NCI-H2227 (cell line): ENCODE measurements at regions not wholly inside any gene's neighbourhood (a gene's known extent, or its start where the extent isn't known, plus 50 kb on each side); places are given as distances from the start of the nearest gene placed in this dataset.
"Not testable (repeated sequence)": the region's sequence is repeated elsewhere in the genome, so short reads cannot be mapped to it uniquely, and the experiment has no call there.

Experiments used
- DNase-seq: peaks from one replicate; lab custom pipeline; 2025; ENCODE audit not compliant: unreplicated experiment; lab: John Stamatoyannopoulos, UW

DNA sequence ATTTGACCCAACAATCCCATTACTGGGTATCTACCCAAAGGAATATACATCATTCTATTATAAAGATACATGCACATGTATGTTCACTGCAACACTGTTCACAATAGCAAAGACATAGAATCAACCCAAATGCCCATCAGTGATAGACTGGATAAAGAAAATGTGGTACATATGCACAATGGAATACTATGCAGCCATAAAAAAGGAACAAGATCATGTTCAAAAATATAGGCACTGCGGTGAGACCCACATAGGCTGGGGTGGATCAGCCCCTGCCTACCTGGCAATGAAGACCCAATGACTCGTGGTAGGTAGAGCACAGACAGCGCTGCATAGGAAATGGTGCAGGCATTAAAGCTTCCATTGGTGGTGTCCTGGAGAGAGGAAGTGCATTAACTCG, 88.6 kb upstream of the NFIL3 start:
- DNase-seq, result not testable (repeated sequence)

DNA sequence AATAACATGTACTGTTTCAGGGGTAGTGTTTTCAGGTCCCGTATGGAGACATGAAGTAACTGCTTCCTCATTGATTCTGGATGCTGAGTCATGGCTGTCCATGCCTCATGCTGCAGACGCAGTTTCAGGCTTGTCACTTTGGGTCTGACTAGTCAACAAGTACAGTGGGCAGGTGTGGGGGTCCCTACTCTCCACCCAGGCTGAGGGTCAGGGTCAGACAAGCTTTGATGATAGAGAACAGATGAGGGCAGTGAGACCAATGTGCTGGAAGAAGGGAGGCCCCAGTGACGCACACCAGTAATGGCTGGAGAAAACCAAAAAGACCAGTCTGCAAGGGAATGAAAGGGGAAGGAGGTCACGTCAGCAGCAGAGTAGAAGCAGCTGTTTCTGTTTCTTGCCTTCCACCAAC, 80.0 kb upstream of the NFIL3 start:
- no peak for DNase-seq

DNA sequence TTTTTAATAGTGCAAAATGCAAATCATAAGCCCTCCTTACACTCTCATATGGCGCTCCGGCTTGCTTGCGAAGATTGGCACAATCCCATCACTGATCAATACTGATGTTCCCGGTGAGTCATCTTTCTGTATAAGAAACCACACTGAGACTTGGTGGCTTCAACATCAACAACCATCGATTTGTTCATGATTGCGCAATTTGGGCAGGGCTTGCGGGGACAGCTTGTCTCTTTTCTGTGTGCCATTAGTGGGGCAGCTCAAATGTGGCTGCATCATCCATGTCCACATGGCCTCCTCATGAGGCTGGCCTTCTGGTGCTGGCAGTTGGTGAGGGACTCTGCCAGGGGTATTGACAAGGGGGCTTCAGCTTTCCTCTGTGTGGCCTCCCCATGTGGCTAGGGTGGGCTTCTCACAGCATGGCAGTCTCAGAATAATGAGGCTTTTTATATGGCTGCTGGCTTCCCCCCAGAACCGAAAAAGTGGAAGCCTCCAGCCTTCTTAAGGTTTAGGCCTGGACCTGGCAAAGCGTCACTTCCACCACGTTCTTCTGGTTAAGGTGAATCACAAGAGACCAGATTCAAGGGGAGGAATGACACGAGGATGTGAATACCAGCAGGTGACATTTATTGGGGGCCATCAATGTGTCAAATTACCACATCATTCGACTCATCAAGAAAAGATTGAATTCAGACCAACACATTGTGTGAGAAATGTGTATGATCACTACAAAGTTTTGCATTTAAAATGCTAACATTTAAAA, 79.5 kb upstream of the NFIL3 start:
- no peak for DNase-seq

DNA sequence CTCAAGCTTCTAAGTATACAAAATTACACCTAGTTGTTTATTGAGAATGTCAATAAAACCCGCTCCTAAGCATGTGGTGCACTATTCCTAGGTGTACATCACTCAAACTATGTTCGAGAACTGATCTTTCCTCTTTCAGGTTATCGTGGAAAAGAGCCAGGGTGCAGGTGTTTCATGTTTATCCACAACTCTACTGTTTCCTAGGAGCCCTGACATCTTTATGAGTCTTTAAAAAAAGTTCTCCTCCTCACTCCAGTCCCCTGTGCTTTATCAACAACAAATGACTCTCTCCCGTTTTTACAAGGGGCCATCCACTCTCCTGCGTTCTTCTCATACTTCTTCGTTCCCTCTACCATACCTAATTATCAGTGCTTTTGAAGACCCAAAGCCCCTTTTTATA, 78.8 kb upstream of the NFIL3 start:
- no peak for DNase-seq

DNA sequence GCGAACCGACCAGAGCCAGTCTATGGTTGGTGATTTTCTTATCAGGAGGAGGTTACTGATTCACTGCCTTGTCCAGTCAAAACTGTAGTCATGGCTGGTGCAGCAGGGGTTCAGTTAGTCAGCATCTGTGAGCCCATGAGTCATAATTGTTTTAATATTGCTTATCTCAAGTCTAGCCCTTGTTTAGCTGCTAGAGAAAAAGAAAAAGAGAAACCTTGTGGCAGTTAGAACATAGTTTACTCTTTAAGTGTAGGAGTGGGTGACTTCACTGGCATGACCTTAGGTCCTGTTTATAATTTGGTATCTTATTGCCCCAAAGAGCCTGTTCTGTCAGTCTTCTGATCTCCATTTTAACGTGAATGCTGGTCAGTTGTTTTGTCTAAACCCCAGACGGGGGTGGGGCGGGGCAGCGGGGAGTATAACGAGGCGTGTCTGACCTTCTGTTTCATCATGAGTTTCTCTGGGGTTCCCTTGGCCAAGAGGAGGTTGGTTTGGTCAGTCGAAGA, 76.9 kb upstream of the NFIL3 start:
- DNase-seq, result no peak

DNA sequence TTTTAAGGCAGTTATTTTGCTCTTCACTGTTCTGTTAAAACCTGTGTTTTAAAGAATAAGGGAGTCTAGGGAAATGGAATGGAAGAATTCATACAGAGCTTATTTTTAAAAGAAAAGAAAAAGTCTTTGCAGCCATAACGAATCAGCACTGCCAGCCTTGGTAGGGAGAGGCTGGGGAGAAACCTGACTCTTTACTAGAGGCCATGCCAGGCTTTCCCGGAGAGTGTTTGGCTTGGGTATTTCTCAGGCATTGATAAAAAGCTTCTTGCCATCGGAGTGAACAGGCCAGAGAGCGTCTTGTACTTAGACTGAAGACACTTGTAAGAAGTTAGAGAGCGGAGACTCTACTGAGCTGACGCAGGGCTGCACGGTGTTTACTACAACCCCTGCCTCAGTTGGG, 72.7 kb upstream of the NFIL3 start:
- no peak for DNase-seq

DNA sequence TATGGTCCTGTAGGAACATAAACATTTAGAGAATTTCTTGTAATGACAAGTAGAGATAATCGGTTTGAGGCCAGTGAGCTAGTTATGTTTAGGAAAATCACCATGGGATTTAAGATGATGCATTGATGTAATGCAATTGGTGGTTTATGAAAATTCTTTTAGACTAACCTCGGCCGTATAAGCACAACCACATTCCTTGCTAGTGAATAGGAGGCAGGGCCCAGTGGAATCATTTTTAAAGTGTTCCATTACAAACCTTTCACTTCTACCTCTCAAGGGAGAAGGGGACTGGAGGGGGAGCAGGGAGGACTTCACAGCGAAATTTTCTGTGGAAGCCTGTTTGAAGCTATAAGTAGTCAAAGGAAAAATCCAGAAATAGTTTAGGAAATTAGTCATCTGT, 71.8 kb upstream of the NFIL3 start:
- no peak for DNase-seq

DNA sequence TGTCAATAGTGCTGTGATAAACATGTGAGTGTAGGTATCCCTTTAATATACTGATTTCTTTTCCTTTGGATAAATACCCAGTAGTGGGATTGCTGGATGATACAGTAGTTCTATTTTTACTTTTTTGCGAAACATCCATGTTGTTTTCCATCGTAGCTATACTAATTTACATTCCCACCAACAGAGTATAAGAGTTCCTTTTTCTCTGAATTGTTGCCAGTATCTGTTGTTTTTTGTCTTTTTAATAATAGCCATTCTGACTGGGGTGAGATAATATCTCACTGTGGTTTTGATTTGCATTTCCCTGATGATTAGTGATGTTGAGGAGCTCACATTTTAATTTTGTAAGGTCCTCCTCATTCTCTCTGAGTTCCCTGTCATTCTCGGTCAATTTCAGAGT, 71.1 kb upstream of the NFIL3 start:
- no peak for DNase-seq

DNA sequence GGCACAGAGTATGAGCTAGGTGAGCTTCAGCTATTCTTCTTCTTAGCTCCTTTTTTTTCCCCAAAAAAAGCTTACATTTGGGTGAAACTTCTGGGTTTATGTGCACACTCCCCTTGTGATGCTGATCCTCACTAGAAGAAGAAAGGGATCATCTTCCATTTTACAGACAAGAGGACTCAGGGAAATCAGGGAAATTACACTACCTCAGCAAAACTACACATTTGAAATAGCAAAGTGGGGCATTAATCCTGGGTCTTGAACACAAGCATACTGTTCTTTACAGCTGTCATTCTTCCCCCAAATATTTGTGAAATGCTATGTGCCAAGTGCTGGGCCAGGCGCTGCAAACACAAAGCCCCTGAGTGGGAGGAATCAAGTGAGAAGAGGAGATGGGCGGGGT, 68.6 kb upstream of the NFIL3 start:
- no peak for DNase-seq

DNA sequence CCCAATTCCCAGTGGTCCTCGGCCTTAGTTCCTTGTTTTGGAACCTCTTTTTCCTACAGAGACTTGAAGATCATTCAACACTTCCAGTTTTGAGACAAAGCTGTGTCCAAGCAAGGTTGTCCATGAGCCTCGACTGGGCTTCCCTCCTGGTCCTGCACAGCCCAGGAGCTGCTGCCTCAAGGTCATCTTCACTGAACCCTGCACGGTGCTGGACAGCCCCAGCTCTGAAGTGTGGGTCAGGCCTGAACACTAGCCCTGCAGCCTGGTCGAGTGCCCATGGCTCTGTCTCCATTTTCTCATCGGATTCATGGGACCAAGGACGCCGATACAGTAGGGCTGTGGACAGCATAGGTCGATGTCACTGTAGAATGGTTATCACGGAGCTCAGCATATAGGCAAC, 68.0 kb upstream of the NFIL3 start:
- DNase-seq, result no peak

DNA sequence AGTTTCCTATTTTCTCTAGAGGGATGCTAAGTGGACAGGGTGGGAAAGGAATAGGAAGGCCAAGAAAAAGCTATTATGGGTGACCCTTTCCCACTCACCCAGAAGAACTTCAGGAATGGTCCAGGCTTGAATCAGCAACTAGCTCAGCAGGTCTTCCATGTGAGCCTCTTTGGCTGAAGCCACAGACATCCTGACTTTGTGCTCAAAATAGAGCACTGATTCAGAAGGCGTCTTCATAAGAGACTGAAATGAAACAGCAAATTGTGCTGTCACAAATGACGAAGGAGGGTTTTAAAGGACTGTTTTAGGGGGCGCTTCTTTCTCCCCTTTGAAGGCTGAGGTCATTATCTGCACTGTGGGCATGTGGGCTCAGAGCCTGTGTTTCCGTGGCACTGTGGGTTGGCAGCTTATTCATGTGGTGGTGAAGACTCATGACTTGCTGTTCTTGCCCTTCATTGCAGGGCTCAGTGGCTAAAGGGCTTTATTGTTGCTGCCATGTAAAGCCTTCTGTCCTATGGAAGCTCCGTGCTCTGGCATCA, 65.8 kb upstream of the NFIL3 start:
- DNase-seq, result peak; percentile 2

DNA sequence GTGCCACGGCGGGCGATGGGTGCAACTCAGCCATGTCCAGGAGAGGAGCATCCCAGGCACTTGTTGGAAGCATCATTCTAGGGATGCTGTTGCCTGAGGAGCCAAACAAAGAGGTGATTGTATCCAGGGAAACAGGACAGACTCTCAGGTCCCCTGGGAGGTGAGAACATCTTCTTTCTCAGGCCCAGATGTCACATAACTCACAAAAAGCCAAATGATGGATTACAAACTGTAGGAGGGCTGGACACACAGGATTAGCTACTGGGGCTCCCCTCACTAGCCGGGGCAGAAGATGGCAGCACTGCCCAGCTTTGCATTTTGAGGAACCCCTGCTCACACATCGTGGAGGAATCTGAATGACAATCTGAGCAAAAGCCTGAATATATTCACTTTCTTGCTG, 64.7 kb upstream of the NFIL3 start:
- no peak for DNase-seq

DNA sequence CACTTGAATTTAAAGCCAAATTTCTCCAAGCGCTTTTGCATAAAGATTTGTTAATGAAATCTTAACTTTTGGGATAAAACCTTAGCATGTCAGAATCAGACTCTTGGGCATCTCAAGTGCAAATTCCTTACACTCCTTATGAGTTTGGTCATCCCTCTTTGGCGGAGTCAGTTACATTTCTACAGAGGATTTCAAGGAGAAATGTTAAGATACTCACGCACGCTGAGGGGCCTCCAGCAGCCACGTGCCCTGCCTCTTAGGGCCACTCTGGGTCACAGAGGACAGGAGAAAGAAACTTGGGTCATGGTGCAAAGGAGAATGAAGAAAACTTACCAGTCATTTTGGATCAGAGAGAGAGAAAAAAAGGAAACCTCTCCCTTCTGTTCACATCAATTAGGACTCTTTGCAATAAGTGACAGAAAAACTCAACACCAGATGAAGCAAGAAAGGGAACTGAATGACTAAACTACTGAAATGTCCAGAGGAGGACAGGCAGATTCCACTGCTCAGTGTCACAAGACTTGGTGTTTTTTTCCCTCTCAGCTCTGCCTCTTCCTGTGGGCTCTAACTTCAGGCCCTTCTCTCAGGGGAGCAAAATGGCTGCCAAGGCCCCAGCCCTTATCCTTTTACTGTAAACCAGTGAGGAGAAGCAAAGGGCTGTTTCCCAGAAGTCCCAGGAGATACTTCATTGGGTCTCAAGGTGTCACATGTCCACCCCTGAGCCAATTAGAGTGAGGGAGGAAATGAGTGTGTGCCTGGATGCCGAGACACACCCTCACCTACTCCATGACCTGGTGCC, 63.3 kb upstream of the NFIL3 start:
- no peak for DNase-seq

DNA sequence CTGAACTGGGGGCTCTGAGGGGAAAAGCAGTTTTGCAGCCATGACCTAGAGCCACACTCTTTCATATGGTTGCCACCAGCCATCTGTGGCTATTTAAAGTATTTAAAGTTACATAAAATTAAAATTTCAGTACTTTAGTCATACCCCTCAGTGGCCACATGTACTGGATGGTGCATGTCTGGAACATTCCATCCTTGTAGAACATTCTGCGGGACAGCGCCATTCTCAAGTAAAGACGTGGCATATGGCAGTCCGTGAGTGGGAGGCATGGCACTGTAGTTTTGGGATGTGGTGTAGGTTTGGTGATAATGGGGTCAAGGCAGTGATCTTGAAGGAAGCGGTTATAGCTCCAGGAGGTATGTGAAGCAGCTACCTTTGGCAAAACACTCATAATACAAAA, 61.4 kb upstream of the NFIL3 start:
- no peak for DNase-seq

DNA sequence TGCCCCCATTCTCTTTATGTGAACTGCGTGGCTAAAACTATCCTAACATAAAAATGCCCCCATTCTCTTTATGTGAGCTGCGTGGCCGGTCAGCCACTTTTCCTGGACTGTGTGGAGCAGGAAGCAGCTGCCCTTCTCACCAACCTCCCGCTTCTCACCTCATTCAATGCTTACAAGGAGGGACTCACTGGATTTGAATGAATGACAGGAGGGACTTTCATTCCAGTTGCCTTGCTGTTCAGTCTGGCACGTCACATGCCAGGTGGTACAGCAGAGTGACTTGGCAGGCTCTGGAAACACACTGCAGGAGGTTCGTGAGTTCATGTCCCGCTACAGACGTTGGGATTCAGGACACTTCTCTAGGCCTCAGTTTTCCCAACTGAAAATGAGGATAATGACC, 60.2 kb upstream of the NFIL3 start:
- no peak for DNase-seq

DNA sequence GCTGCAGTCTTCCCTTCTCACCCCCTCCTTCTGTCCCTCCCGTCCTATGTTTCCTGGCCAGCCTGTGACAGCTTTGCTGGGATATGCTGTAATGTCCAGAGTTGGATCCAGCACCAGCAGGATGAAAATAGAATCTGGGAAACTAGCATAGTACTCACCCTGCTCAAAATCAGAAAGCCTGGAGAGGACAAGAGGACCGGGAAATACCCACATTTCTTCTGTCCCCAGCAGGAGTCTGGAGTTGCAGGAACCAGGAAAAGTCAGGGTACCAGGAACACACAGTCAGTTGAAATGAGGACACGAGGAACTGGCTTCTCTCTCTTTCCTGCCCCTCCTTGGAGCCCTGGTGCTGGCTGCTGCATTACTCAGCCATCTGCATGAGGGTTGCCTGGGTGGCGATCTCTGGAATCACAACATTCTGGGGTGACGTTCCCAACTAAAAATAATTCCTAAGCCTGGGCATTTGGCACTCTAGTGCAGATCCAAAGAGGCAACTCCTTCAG, 59.6 kb upstream of the NFIL3 start:
- no peak for DNase-seq

DNA sequence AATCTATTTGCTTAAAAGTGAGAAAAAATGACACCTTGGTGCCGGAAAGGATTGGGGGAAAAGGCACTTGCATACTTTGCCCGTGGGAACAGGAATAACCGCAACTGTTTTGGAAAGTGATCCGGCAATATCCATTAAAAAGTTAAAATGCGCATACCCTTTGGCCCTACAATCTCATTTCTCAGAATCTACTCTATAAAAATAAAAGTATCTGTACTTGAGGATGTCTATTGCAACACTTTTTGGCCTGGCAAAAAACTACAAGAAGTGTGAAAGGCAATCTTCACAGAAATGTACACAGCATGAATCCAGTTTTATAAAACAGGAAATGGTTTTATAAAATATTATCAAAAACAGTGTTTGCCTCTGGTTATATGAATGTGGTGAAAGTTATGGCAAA, 58.3 kb upstream of the NFIL3 start:
- no peak for DNase-seq

DNA sequence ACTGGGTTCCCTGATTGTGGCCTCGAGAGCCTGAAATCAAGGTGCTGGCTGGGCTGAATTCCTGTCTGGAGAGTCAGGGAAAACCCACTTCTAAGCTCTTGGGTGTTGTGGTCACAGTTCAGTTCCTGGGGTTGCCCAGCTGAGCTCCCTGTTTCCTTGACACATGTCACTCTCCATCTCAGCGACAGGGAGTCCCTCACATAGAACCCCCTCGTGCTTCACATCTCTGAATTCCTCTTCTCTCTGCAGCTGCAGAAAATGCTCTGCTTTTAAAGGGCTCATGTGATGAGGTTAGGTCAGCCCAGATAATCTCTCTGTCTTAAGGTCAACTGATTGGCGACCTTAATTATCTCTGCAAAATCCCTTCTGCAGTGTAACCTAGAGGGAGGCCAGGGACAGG, 53.5 kb upstream of the NFIL3 start:
- no peak for DNase-seq

DNA sequence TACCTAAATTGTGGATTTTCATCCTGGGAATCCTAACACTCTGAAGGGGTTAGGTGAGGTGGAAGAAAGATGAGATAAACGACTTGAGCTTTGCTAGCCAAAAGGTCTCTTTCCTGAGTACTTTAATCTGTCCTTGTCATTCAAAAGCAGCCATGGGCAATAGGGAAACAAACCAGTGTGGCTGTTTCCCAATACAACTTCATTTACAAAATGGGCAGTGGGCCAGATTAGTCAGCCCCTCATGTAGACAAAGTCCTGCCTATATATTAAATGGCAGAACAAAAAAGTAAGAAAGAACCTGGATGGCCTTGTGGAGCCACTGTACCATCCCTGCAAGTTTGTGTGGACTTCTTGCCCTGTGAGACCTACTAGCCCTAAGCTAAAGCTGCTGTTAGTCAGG, 51.0 kb upstream of the NFIL3 start:
- no peak for DNase-seq
